Vagina (tissue), 2 donors: ENCODE measurements at regions not wholly inside any gene's neighbourhood (a gene's known extent, or its start where the extent isn't known, plus 50 kb on each side); places are given as distances from the start of the nearest gene placed in this dataset.

Source experiments
- DNase-seq, 2 donors: peaks; one replicate each; pipeline ENCODE4 v3.0.0-alpha.2; 2017; ENCODE audit errors: extremely low spot score in 2 of 2
- H3K27ac ChIP-seq: fragments of 200-600 bp; sonication (generic); one replicate; pipeline ENCODE4 v1.5.1; 2019
- H3K27me3 ChIP-seq: fragments of 200-600 bp; sonication (generic); one replicate; pipeline ENCODE4 v1.5.1; 2019
- H3K36me3 ChIP-seq, 2 donors: fragments of 200-600 bp; sonication (generic); one replicate each; pipeline ENCODE4 v1.5.1; 2017 to 2019
- H3K4me1 ChIP-seq: fragments of 200-600 bp; sonication (generic); one replicate; pipeline ENCODE4 v1.5.1; 2019
- H3K4me3 ChIP-seq, 2 donors: fragments of 200-600 bp; sonication (generic); 1 replicate in 1 of 2; 2 replicates in 1 of 2; pipeline ENCODE4 v1.5.1; 2016 to 2019
- H3K9me3 ChIP-seq: fragments of 200-600 bp; sonication (generic); one replicate; pipeline ENCODE4 v1.5.1; 2019
- CTCF ChIP-seq, 3 experiments: fragments of 450-650 bp in 2 of 3; fragments of 200-600 bp in 1 of 3; sonication (generic) in 1 of 3; IDR thresholded peaks; one replicate each; pipeline ENCODE4 v1.5.1; 2017 to 2019; ENCODE audit warnings: antibody characterized with exemption in 3 of 3, mild to moderate bottlenecking in 2 of 3, moderate library complexity in 2 of 3
- POLR2A ChIP-seq, 2 donors: fragments of 450-650 bp; IDR thresholded peaks; one replicate each; pipeline ENCODE4 v1.6.1; 2017; ENCODE audit warnings: antibody characterized with exemption in 2 of 2, mild to moderate bottlenecking in 2 of 2, moderate library complexity in 2 of 2
- POLR2AphosphoS5 ChIP-seq, 2 donors: sonication (generic); formaldehyde crosslinking; IDR thresholded peaks; one replicate each; pipeline ENCODE4 v1.9.0; 2017; ENCODE audit warnings: antibody characterized with exemption in 2 of 2, mild to moderate bottlenecking in 2 of 2, low read depth in 1 of 2; ENCODE audit not compliant: insufficient read depth in 1 of 2
- intact Hi-C: fragments of 100-400 bp; cut with DNase I; formaldehyde crosslinking; loops from one replicate; pipeline ENCODE4 v1.15.1; 2023

GRCh38 chr5:87876616-87877015 lies 392.0 kb downstream of the TMEM161B start:
- intact Hi-C loops = no loop called here
- TF ChIP-seq POLR2A (IDR thresholded peaks at IDR 0.05) = no peak
- TF ChIP-seq POLR2AphosphoS5 (IDR thresholded peaks at IDR 0.05; ENCODE audit: insufficient read depth in 1 of 2, low read depth in 1 of 2) = no peak
- TF ChIP-seq CTCF (IDR thresholded peaks at IDR 0.05) = no peak
- Histone ChIP-seq H3K27me3 (no peaks in the 10 kb centered on the region), H3K9me3 (peaks cover 6% of the 10 kb centered on the region), H3K4me3 (no peak overlapping the region), H3K27ac (no peak overlapping the region), H3K4me1 (no peaks in the 10 kb centered on the region), H3K36me3 (no peaks in the 10 kb centered on the region)
- no peak for DNase-seq

- no peak for DNase-seq
- H3K27me3 ChIP-seq = no peaks in the 10 kb centered on the region
- TF ChIP-seq POLR2A (IDR thresholded peaks at IDR 0.05) = no peak
- TF ChIP-seq CTCF (IDR thresholded peaks at IDR 0.05) = no peak
- TF ChIP-seq POLR2AphosphoS5 (IDR thresholded peaks at IDR 0.05; ENCODE audit: insufficient read depth in 1 of 2, low read depth in 1 of 2) = no peak
- H3K4me3 ChIP-seq = no peak overlapping the region
- H3K27ac ChIP-seq = no peak overlapping the region
- no peaks in the 10 kb centered on the region for H3K36me3 ChIP-seq
- H3K4me1 ChIP-seq = no peaks in the 10 kb centered on the region
- H3K9me3 ChIP-seq = no peaks in the 10 kb centered on the region
- intact Hi-C loops = no loop called here
Measured at GRCh38 chr5:87872986-87873385, 395.7 kb downstream of the TMEM161B start.

GRCh38 chr5:87868792-87869191 lies 399.9 kb downstream of the TMEM161B start:
- no peaks in the 10 kb centered on the region for H3K9me3 ChIP-seq
- no peaks in the 10 kb centered on the region for H3K36me3 ChIP-seq
- no peak for DNase-seq
- intact Hi-C loops = no loop called here
- H3K4me1 ChIP-seq = no peaks in the 10 kb centered on the region
- TF ChIP-seq POLR2AphosphoS5 (IDR thresholded peaks at IDR 0.05; ENCODE audit: insufficient read depth in 1 of 2, low read depth in 1 of 2) (no peak), POLR2A (IDR thresholded peaks at IDR 0.05) (no peak), CTCF (IDR thresholded peaks at IDR 0.05) (no peak)
- no peak overlapping the region for H3K27ac ChIP-seq
- H3K4me3 ChIP-seq = no peak overlapping the region
- H3K27me3 ChIP-seq = no peaks in the 10 kb centered on the region

GRCh38 chr5:87867281-87867680 lies 401.4 kb downstream of the TMEM161B start:
- Histone ChIP-seq H3K36me3 (no peaks in the 10 kb centered on the region), H3K4me1 (no peaks in the 10 kb centered on the region), H3K9me3 (no peaks in the 10 kb centered on the region), H3K4me3 (no peak overlapping the region), H3K27me3 (no peaks in the 10 kb centered on the region), H3K27ac (no peak overlapping the region)
- TF ChIP-seq POLR2AphosphoS5 (IDR thresholded peaks at IDR 0.05; ENCODE audit: insufficient read depth in 1 of 2, low read depth in 1 of 2) (no peak), POLR2A (IDR thresholded peaks at IDR 0.05) (no peak)
- intact Hi-C loops = no loop called here
- no peak for DNase-seq

- intact Hi-C loops = no loop called here
- Histone ChIP-seq H3K4me3 (no peak overlapping the region), H3K36me3 (no peaks in the 10 kb centered on the region), H3K27ac (no peak overlapping the region), H3K27me3 (no peaks in the 10 kb centered on the region), H3K4me1 (no peaks in the 10 kb centered on the region), H3K9me3 (no peaks in the 10 kb centered on the region)
- no peak for DNase-seq
- TF ChIP-seq POLR2AphosphoS5 (IDR thresholded peaks at IDR 0.05; ENCODE audit: insufficient read depth in 1 of 2, low read depth in 1 of 2) (no peak), POLR2A (IDR thresholded peaks at IDR 0.05) (no peak), CTCF (IDR thresholded peaks at IDR 0.05) (no peak)
Measured at GRCh38 chr5:87853541-87853940, 415.1 kb downstream of the TMEM161B start.

GRCh38 chr5:87851603-87852002 lies 417.0 kb downstream of the TMEM161B start:
- TF ChIP-seq POLR2A (IDR thresholded peaks at IDR 0.05) = no peak
- no peak for TF ChIP-seq POLR2AphosphoS5 (IDR thresholded peaks at IDR 0.05; ENCODE audit: insufficient read depth in 1 of 2, low read depth in 1 of 2)
- TF ChIP-seq CTCF (IDR thresholded peaks at IDR 0.05) = no peak
- no peak for DNase-seq
- H3K27ac ChIP-seq = no peak overlapping the region
- no peaks in the 10 kb centered on the region for H3K27me3 ChIP-seq
- H3K4me1 ChIP-seq = no peaks in the 10 kb centered on the region
- H3K4me3 ChIP-seq = no peak overlapping the region
- no peaks in the 10 kb centered on the region for H3K36me3 ChIP-seq
- no peaks in the 10 kb centered on the region for H3K9me3 ChIP-seq
- intact Hi-C loops = no loop called here
